ENCODE measurements at regions not wholly inside any gene's neighbourhood (a gene's known extent, or its start where the extent isn't known, plus 50 kb on each side); places are given as distances from the start of the nearest gene placed in this dataset.

- intact Hi-C loops (cut with micrococcal nuclease): no loop called here
- H3K36me3 Mint-ChIP-seq: no peaks in the 10 kb centered on the region
- CTCF ChIA-PET (ENCODE audit: partially characterized antibody): no interaction called here
Measured at GRCh38 chr18:1045658-1046057, 141.0 kb downstream of the ADCYAP1 start.

GRCh38 chr18:1047406-1047805, 142.7 kb downstream of the ADCYAP1 start:
- H3K27me3 ChIP-seq (ENCODE audit: insufficient read depth, low read length): no peaks in the 10 kb centered on the region
- Mint-ChIP-seq H3K4me3 (no peak overlapping the region), H3K27ac (no peak overlapping the region), H3K4me1 (peaks cover 0 to 1% (median under 1%) of the 10 kb centered on the region in 4 donors), H3K9me3 (peaks cover 0 to 5% (median 1%) of the 10 kb centered on the region in 8 donors), H3K27me3 (peaks cover 0 to 3% of the 10 kb centered on the region in 2 donors), H3K36me3 (no peaks in the 10 kb centered on the region)
- no peaks in the 10 kb centered on the region for H3K4me1 ChIP-seq (ENCODE audit: insufficient read depth, low read length)
- CTCF ChIA-PET (ENCODE audit: partially characterized antibody): no interaction called here
- H3K9me3 ChIP-seq (ENCODE audit: control insufficient read depth in 1 of 2, low read length in 2 of 2): no peaks in the 10 kb centered on the region
- no peaks in the 10 kb centered on the region for H3K36me3 ChIP-seq (ENCODE audit: insufficient read depth, low read length)
- no peak overlapping the region for H3K27ac ChIP-seq (ENCODE audit: low read depth, low read length)
- POLR2A ChIA-PET (ENCODE audit: partially characterized antibody): no interaction called here
- no peak overlapping the region for H3K4me3 ChIP-seq (ENCODE audit: low read length in 2 of 2)
- no peak for DNase-seq
- intact Hi-C loops (cut with micrococcal nuclease): no loop called here

More at GRCh38 chr18:1045658-1046057, 141.0 kb downstream of the ADCYAP1 start:
- no peak for DNase-seq
- POLR2A ChIA-PET (ENCODE audit: partially characterized antibody): no interaction called here
- Mint-ChIP-seq H3K27me3 (peaks cover 0 to 3% of the 10 kb centered on the region in 2 donors), H3K4me1 (peaks cover 0 to 1% (median under 1%) of the 10 kb centered on the region in 4 donors), H3K4me3 (no peak overlapping the region), H3K27ac (no peak overlapping the region), H3K9me3 (peaks cover 0 to 8% (median 1%) of the 10 kb centered on the region in 8 donors)
- Histone ChIP-seq H3K9me3 (ENCODE audit: control insufficient read depth in 1 of 2, low read length in 2 of 2) (no peaks in the 10 kb centered on the region), H3K4me1 (ENCODE audit: insufficient read depth, low read length) (no peaks in the 10 kb centered on the region), H3K36me3 (ENCODE audit: insufficient read depth, low read length) (no peaks in the 10 kb centered on the region), H3K4me3 (ENCODE audit: low read length in 2 of 2) (no peak overlapping the region), H3K27ac (ENCODE audit: low read depth, low read length) (no peak overlapping the region), H3K27me3 (ENCODE audit: insufficient read depth, low read length) (no peaks in the 10 kb centered on the region)

DNA sequence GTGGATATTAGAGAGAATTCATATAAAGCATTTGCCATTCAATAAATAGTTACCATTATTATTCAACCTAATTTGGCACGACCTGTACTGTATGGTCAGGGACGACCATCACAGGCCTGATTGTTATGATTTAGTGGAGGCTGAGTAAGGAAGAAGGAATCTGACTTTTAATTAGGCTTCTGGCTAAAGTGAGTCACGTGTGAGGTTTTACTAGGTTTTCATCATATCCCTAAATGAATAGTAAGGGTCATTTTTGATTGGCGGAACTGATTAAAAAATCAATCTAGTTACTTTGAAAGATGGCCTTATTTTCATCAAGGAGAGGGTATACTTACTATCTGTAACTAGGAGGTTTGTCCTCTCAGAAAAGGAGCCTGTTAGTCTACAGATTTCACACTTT, 143.4 kb downstream of the ADCYAP1 start:
- ChIA-PET CTCF (ENCODE audit: partially characterized antibody) (no interaction called here), POLR2A (ENCODE audit: partially characterized antibody) (no interaction called here)
- intact Hi-C loops (cut with micrococcal nuclease): no loop called here
- peaks cover 0 to 3% of the 10 kb centered on the region in 2 donors for H3K27me3 Mint-ChIP-seq
- H3K27ac Mint-ChIP-seq: no peak overlapping the region
- H3K4me3 Mint-ChIP-seq: no peak overlapping the region
- Histone ChIP-seq H3K4me1 (ENCODE audit: insufficient read depth, low read length) (no peaks in the 10 kb centered on the region), H3K4me3 (ENCODE audit: low read length in 2 of 2) (no peak overlapping the region), H3K9me3 (ENCODE audit: control insufficient read depth in 1 of 2, low read length in 2 of 2) (no peaks in the 10 kb centered on the region), H3K36me3 (ENCODE audit: insufficient read depth, low read length) (no peaks in the 10 kb centered on the region), H3K27ac (ENCODE audit: low read depth, low read length) (no peak overlapping the region), H3K27me3 (ENCODE audit: insufficient read depth, low read length) (no peaks in the 10 kb centered on the region)
- peaks cover 0 to 4% (median 0%) of the 10 kb centered on the region in 8 donors for H3K9me3 Mint-ChIP-seq
- H3K4me1 Mint-ChIP-seq: peaks cover 0 to 1% (median under 1%) of the 10 kb centered on the region in 4 donors
- H3K36me3 Mint-ChIP-seq: no peaks in the 10 kb centered on the region
- no peak for DNase-seq

GRCh38 chr18:1049173-1049572, 144.5 kb downstream of the ADCYAP1 start:
- Mint-ChIP-seq H3K27me3 (peaks cover 0 to 3% of the 10 kb centered on the region in 2 donors), H3K9me3 (peaks cover 0 to 4% (median 0%) of the 10 kb centered on the region in 8 donors), H3K4me3 (no peak overlapping the region), H3K27ac (no peak overlapping the region), H3K4me1 (peaks cover 0 to 1% (median under 1%) of the 10 kb centered on the region in 4 donors), H3K36me3 (no peaks in the 10 kb centered on the region)
- H3K9me3 ChIP-seq (ENCODE audit: control insufficient read depth in 1 of 2, low read length in 2 of 2): no peaks in the 10 kb centered on the region
- ChIA-PET CTCF (ENCODE audit: partially characterized antibody) (no interaction called here), POLR2A (ENCODE audit: partially characterized antibody) (no interaction called here)
- no peaks in the 10 kb centered on the region for H3K4me1 ChIP-seq (ENCODE audit: insufficient read depth, low read length)
- intact Hi-C loops (cut with micrococcal nuclease): no loop called here
- H3K36me3 ChIP-seq (ENCODE audit: insufficient read depth, low read length): no peaks in the 10 kb centered on the region
- no peak overlapping the region for H3K27ac ChIP-seq (ENCODE audit: low read depth, low read length)
- H3K4me3 ChIP-seq (ENCODE audit: low read length in 2 of 2): no peak overlapping the region
- DNase-seq: no peak
- no peaks in the 10 kb centered on the region for H3K27me3 ChIP-seq (ENCODE audit: insufficient read depth, low read length)

- no peaks in the 10 kb centered on the region for H3K36me3 ChIP-seq (ENCODE audit: insufficient read depth, low read length)
- no peaks in the 10 kb centered on the region for H3K4me1 ChIP-seq (ENCODE audit: insufficient read depth, low read length)
- H3K4me3 ChIP-seq (ENCODE audit: low read length in 2 of 2): no peak overlapping the region
- H3K4me3 Mint-ChIP-seq: no peak overlapping the region
- ChIA-PET CTCF (ENCODE audit: partially characterized antibody) (no interaction called here), POLR2A (ENCODE audit: partially characterized antibody) (no interaction called here)
- peak overlapping the region in 1 of 7 donors; percentile 49 for H3K27ac Mint-ChIP-seq
- H3K27ac ChIP-seq (ENCODE audit: low read depth, low read length): no peak overlapping the region
- no peaks in the 10 kb centered on the region for H3K27me3 ChIP-seq (ENCODE audit: insufficient read depth, low read length)
- H3K4me1 Mint-ChIP-seq: peaks cover 0 to under 1% (median under 1%) of the 10 kb centered on the region in 4 donors
- DNase-seq: no peak
- no peaks in the 10 kb centered on the region for H3K36me3 Mint-ChIP-seq
- intact Hi-C loops (cut with micrococcal nuclease): no loop called here
- peaks cover 0 to 2% of the 10 kb centered on the region in 2 donors for H3K27me3 Mint-ChIP-seq
- peaks cover 0 to 4% (median 0%) of the 10 kb centered on the region in 8 donors for H3K9me3 Mint-ChIP-seq
- no peaks in the 10 kb centered on the region for H3K9me3 ChIP-seq (ENCODE audit: control insufficient read depth in 1 of 2, low read length in 2 of 2)
Measured at GRCh38 chr18:1050012-1050657, 145.5 kb downstream of the ADCYAP1 start.

- Histone ChIP-seq H3K36me3 (ENCODE audit: insufficient read depth, low read length) (no peaks in the 10 kb centered on the region), H3K27ac (ENCODE audit: low read depth, low read length) (no peak overlapping the region), H3K4me3 (ENCODE audit: low read length in 2 of 2) (no peak overlapping the region), H3K4me1 (ENCODE audit: insufficient read depth, low read length) (no peaks in the 10 kb centered on the region), H3K27me3 (ENCODE audit: insufficient read depth, low read length) (no peaks in the 10 kb centered on the region), H3K9me3 (ENCODE audit: control insufficient read depth in 1 of 2, low read length in 2 of 2) (no peaks in the 10 kb centered on the region)
- H3K4me3 Mint-ChIP-seq: no peak overlapping the region
- CTCF ChIA-PET (ENCODE audit: partially characterized antibody): no interaction called here
- no peak for DNase-seq
- H3K4me1 Mint-ChIP-seq: no peaks in the 10 kb centered on the region
- H3K9me3 Mint-ChIP-seq: peaks cover 0 to 9% (median 4%) of the 10 kb centered on the region in 8 donors
- no peaks in the 10 kb centered on the region for H3K36me3 Mint-ChIP-seq
- no peak overlapping the region for H3K27ac Mint-ChIP-seq
- no peaks in the 10 kb centered on the region for H3K27me3 Mint-ChIP-seq
- intact Hi-C loops (cut with micrococcal nuclease): no loop called here
- POLR2A ChIA-PET (ENCODE audit: partially characterized antibody): no interaction called here
Measured at GRCh38 chr18:1052301-1052700, 147.6 kb downstream of the ADCYAP1 start.

DNA sequence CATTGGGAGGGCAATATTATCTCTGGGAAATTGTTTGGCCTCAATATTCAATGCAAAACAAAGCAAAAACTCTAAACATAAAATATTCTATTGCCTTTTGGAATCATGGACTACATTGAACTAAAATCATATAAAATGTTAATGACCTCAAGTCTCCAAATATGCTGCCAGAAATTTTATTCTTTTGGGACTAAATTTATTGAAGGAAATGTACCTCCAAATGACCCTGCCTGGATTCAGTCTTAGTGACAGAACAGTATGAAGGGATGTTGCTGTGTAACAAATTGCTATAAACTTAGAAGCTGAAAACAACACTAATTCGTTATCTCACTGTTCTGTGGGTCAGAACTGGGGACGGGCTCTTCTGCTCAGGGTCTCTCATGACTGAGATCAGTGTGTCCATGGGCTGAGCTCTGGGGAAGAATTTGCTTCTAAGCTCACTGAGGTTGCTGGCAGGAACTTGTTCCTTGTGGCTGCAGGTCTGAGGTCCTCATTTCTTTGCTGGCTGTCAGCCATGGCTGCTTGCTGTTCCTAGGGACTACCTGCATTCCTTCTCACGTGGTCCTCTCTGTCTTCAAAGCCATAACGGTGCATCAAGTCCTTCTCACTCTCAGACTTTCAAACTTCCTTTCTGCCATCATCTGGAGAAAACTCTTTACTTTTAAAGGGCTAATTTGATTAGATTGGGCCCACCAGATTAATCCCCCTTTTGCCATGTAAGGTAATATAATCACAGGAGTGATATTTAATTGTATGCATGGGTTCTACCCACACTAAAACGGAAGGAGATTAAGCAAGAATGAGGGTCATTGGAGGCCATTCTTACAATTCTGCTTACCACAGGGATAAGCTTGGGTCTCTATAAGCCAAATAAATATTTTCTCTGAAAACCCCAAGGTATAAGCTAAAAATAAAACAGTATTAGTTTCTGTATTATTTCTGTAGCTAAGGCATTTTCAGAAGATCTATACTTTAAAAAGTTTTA, 149.0 kb downstream of the ADCYAP1 start:
- CTCF ChIA-PET (ENCODE audit: partially characterized antibody): no interaction called here
- Histone ChIP-seq H3K36me3 (ENCODE audit: insufficient read depth, low read length) (no peaks in the 10 kb centered on the region), H3K4me1 (ENCODE audit: insufficient read depth, low read length) (no peaks in the 10 kb centered on the region), H3K27me3 (ENCODE audit: insufficient read depth, low read length) (no peaks in the 10 kb centered on the region), H3K9me3 (ENCODE audit: control insufficient read depth in 1 of 2, low read length in 2 of 2) (no peaks in the 10 kb centered on the region), H3K4me3 (ENCODE audit: low read length in 2 of 2) (no peak overlapping the region), H3K27ac (ENCODE audit: low read depth, low read length) (no peak overlapping the region)
- Mint-ChIP-seq H3K9me3 (peaks cover 0 to 14% (median 5%) of the 10 kb centered on the region in 8 donors), H3K36me3 (no peaks in the 10 kb centered on the region), H3K4me3 (no peak overlapping the region), H3K27me3 (no peaks in the 10 kb centered on the region), H3K4me1 (no peaks in the 10 kb centered on the region), H3K27ac (no peak overlapping the region)
- intact Hi-C loops (cut with micrococcal nuclease): no loop called here
- no peak for DNase-seq
- POLR2A ChIA-PET (ENCODE audit: partially characterized antibody): no interaction called here
